H1 (cell line): ENCODE measurements at regions not wholly inside any gene's neighbourhood (a gene's known extent, or its start where the extent isn't known, plus 50 kb on each side); places are given as distances from the start of the nearest gene placed in this dataset.

ENCODE experiments used
- CTCF ChIA-PET: fragments of 300-600 bp; sonication (Branson Sonifier 250); formaldehyde crosslinking; loops from one replicate; lab custom pipeline; 2021; ENCODE audit not compliant: partially characterized antibody; lab: Charles Lee
- POLR2A ChIA-PET: fragments of 300-600 bp; sonication (Branson Sonifier 250); formaldehyde crosslinking; loops from one replicate; lab custom pipeline; 2021; ENCODE audit warnings: inconsistent platforms; ENCODE audit not compliant: partially characterized antibody; lab: Charles Lee
- DNase-seq, 2 experiments: peaks; one replicate each; pipeline versions ENCODE4 v3.0.0 to v3.0.0-alpha.2; 2010 to 2022; ENCODE audit warnings: low spot score in 2 of 2, low read depth in 1 of 2, mixed read lengths in 1 of 2
- FAIRE-seq: peaks from 2 replicates; lab custom pipeline; 2011; peaks lifted over from hg19 to GRCh38; lab: Jason Lieb, UNC
- H2AFZ ChIP-seq: 2 replicates; pipeline ENCODE4 v1.8.1; 2012; ENCODE audit warnings: low read length, inconsistent platforms
- H2AK5ac ChIP-seq: 2 replicates; pipeline ENCODE4 v1.6.1; 2013; ENCODE audit warnings: low read depth, low read length
- H2BK120ac ChIP-seq: replicated peaks from 2 replicates; pipeline ENCODE3; 2013; ENCODE audit warnings: low read depth, low read length, inconsistent platforms
- H2BK12ac ChIP-seq: 2 replicates; pipeline ENCODE4 v1.6.1; 2013; ENCODE audit warnings: low read depth, low read length
- H2BK15ac ChIP-seq: 2 replicates; pipeline ENCODE4 v1.6.1; 2013; ENCODE audit warnings: low read length
- H2BK20ac ChIP-seq: 2 replicates; pipeline ENCODE4 v1.6.1; 2013; ENCODE audit warnings: low read length
- H2BK5ac ChIP-seq: 2 replicates; pipeline ENCODE4 v1.6.1; 2013; ENCODE audit warnings: low read depth, low read length
- H3K14ac ChIP-seq: 2 replicates; pipeline ENCODE4 v1.6.1; 2013; ENCODE audit warnings: inconsistent platforms; ENCODE audit not compliant: insufficient read length
- H3K18ac ChIP-seq: 2 replicates; pipeline ENCODE4 v1.6.1; 2013; ENCODE audit warnings: low read length; ENCODE audit errors: extremely low read depth
- H3K23ac ChIP-seq: 2 replicates; pipeline ENCODE4 v1.6.1; 2013; ENCODE audit warnings: inconsistent platforms; ENCODE audit not compliant: insufficient read length
- H3K23me2 ChIP-seq: 2 replicates; pipeline ENCODE4 v1.6.1; 2013; ENCODE audit warnings: low read depth, low read length
- H3K27ac ChIP-seq: 2 replicates; pipeline ENCODE4 v1.6.1; 2011; ENCODE audit warnings: low read depth, low read length, inconsistent platforms
- H3K27me3 ChIP-seq, 4 experiments: replicated peaks in 1 of 4; 1 replicate in 1 of 4; 2 replicates in 3 of 4; pipeline versions ENCODE4 v1.6.1 to v1.8.1; 2011 to 2013; ENCODE audit warnings: low read length in 3 of 4, mild to moderate bottlenecking in 3 of 4, inconsistent platforms in 2 of 4, mixed read lengths in 2 of 4, moderate library complexity in 1 of 4; ENCODE audit not compliant: control insufficient read depth in 3 of 4, insufficient read depth in 3 of 4; ENCODE audit errors: extremely low read depth in 1 of 4
- H3K36me3 ChIP-seq, 4 experiments: 2 replicates each; pipeline versions ENCODE4 v1.6.1 to v1.8.1; 2011 to 2013; ENCODE audit warnings: mild to moderate bottlenecking in 4 of 4, low read length in 3 of 4, moderate library complexity in 2 of 4, control low read depth in 1 of 4, inconsistent platforms in 1 of 4; ENCODE audit not compliant: insufficient read depth in 4 of 4, control insufficient read depth in 2 of 4
- H3K4ac ChIP-seq: replicated peaks from 2 replicates; pipeline ENCODE3; 2013; ENCODE audit warnings: low read length, low read depth, mixed read lengths, inconsistent platforms; ENCODE audit not compliant: insufficient read length
- H3K4me1 ChIP-seq, 4 experiments: replicated peaks in 1 of 4; 1 replicate in 1 of 4; 2 replicates in 3 of 4; pipeline versions ENCODE4 v1.6.1 to v1.8.1; 2011 to 2013; ENCODE audit warnings: low read length in 3 of 4, inconsistent platforms in 2 of 4, mixed read lengths in 1 of 4; ENCODE audit not compliant: insufficient read depth in 4 of 4, control insufficient read depth in 3 of 4
- H3K4me2 ChIP-seq, 2 experiments: 2 replicates each; pipeline versions ENCODE4 v1.6.1 to v1.8.1; 2011 to 2013; ENCODE audit warnings: low read depth in 2 of 2, low read length in 2 of 2, control low read depth in 1 of 2, inconsistent platforms in 1 of 2, mild to moderate bottlenecking in 1 of 2; ENCODE audit not compliant: insufficient read depth in 1 of 2
- H3K4me3 ChIP-seq, 4 experiments: fragments of 200-600, 300-600 bp in 1 of 4; sonication (generic), shearing (Covaris generic), sonication (Bioruptor Twin) in 1 of 4; 2 replicates each; pipeline versions ENCODE4 v1.5.1 to v1.8.1; 2011 to 2016; ENCODE audit warnings: low read length in 4 of 4, low read depth in 3 of 4, control low read depth in 2 of 4, inconsistent platforms in 2 of 4, mild to moderate bottlenecking in 2 of 4, mixed read lengths in 1 of 4, moderate library complexity in 1 of 4; ENCODE audit not compliant: insufficient read depth in 2 of 4; ENCODE audit errors: extremely low read depth in 1 of 4
- H3K56ac ChIP-seq: replicated peaks from 2 replicates; pipeline ENCODE3; 2013; ENCODE audit warnings: low read depth, mild to moderate bottlenecking, mixed read lengths, low read length, inconsistent platforms; ENCODE audit not compliant: insufficient read length
- H3K79me1 ChIP-seq: 2 replicates; pipeline ENCODE4 v1.6.1; 2013; ENCODE audit warnings: low read depth, low read length, control low read depth
- H3K79me2 ChIP-seq, 2 experiments: 2 replicates each; pipeline versions ENCODE4 v1.6.1 to v1.8.1; 2012 to 2013; ENCODE audit warnings: low read length in 2 of 2, mild to moderate bottlenecking in 2 of 2, inconsistent platforms in 1 of 2; ENCODE audit not compliant: insufficient read depth in 2 of 2, control insufficient read depth in 1 of 2
- H3K9ac ChIP-seq, 4 experiments: replicated peaks in 1 of 4; 1 replicate in 1 of 4; 2 replicates in 3 of 4; pipeline versions ENCODE4 v1.6.1 to v1.8.1; 2011 to 2013; ENCODE audit warnings: low read depth in 3 of 4, low read length in 3 of 4, control low read depth in 2 of 4, mild to moderate bottlenecking in 2 of 4, moderate library complexity in 2 of 4, inconsistent platforms in 1 of 4; ENCODE audit errors: extremely low read depth in 1 of 4
- H3K9me3 ChIP-seq, 2 experiments: 2 replicates each; pipeline versions ENCODE4 v1.6.1 to v1.8.1; 2012 to 2013; ENCODE audit warnings: mild to moderate bottlenecking in 2 of 2, moderate library complexity in 2 of 2, control low read depth in 1 of 2, inconsistent platforms in 1 of 2, low read depth in 1 of 2, low read length in 1 of 2, mixed read lengths in 1 of 2; ENCODE audit not compliant: insufficient read depth in 2 of 2
- H4K20me1 ChIP-seq, 2 experiments: replicated peaks in 1 of 2; 2 replicates each; pipeline versions ENCODE3 to v1.8.1; 2011 to 2013; ENCODE audit warnings: inconsistent platforms in 2 of 2, low read length in 2 of 2, mild to moderate bottlenecking in 1 of 2; ENCODE audit not compliant: insufficient read depth in 2 of 2, control insufficient read depth in 1 of 2
- H4K5ac ChIP-seq: 2 replicates; pipeline ENCODE4 v1.6.1; 2013; ENCODE audit warnings: low read length, low read depth, mixed read lengths, inconsistent platforms; ENCODE audit not compliant: insufficient read length
- H4K8ac ChIP-seq: 2 replicates; pipeline ENCODE4 v1.8.0; 2013; ENCODE audit warnings: mild to moderate bottlenecking, moderate library complexity, low read length, inconsistent platforms; ENCODE audit not compliant: insufficient read depth; ENCODE audit errors: extremely low read depth
- H4K91ac ChIP-seq: replicated peaks from 2 replicates; pipeline ENCODE3; 2013; ENCODE audit warnings: low read length, mixed read lengths, inconsistent platforms; ENCODE audit not compliant: insufficient read length
- JUN ChIP-seq: IDR thresholded peaks from 2 replicates; pipeline ENCODE4 v1.6.1; 2011; ENCODE audit warnings: low read depth, mild to moderate bottlenecking, improper control_type of control experiment, low read length
- WGBS, 2 experiments: shearing (Covaris generic) in 1 of 2; methylation state at CpG; one replicate each; pipeline versions ENCODE4 v1.1.6 to v1.1.7; 2013 to 2015; ENCODE audit warnings: low lambda C conversion rate in 2 of 2, mixed read lengths in 2 of 2, inconsistent platforms in 1 of 2, low coverage in 1 of 2, missing lambda C conversion rate in 1 of 2; ENCODE audit not compliant: insufficient replicate concordance in 2 of 2, insufficient coverage in 1 of 2, insufficient read length in 1 of 2; ENCODE audit errors: extremely low coverage in 1 of 2, missing lambda C conversion rate in 1 of 2; 5-methylcytosine and 5-hydroxymethylcytosine counted together

DNA sequence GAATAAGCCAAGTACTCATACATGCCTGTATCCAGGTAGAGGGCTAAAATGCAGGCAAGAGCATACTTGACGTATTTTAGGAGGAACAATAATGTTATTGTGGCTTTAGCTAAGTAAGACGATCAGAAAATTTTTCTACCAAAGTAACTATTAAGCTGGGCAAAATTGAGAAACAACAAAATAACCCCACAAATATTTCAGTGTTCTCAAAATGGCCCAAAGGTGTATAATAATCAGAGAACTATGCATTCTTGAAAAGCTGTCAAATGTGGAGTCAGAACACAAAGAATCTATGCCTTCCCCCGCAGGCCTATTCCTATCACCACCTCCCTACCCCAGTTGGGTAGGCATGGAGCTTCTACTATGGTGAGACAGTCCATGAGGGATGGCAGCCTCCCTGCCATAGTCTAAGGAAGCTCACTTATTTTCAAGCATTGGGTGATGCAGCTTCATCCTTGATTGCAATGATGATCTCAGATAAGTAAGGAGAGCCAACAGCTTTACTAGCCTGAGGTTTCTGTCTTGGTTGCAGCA is 1132.5 kb upstream of the SPRY2 start:
- no peak overlapping the region for H2AFZ ChIP-seq
- H3K79me2 ChIP-seq, result no peaks in the 10 kb centered on the region
- H2BK20ac ChIP-seq, result no peak overlapping the region
- no peak overlapping the region for H3K23ac ChIP-seq
- H3K9me3 ChIP-seq, result no peaks in the 10 kb centered on the region
- H4K91ac ChIP-seq, result no peak overlapping the region
- no peak overlapping the region for H3K9ac ChIP-seq
- H2BK12ac ChIP-seq, result no peak overlapping the region
- no peak for FAIRE-seq
- H2BK15ac ChIP-seq, result no peak overlapping the region
- H3K18ac ChIP-seq, result no peak overlapping the region
- H2AK5ac ChIP-seq, result no peak overlapping the region
- no peak overlapping the region for H3K56ac ChIP-seq
- no peak overlapping the region for H3K4ac ChIP-seq
- TF ChIP-seq JUN, result no peak
- TF ChIP-seq, all 59 proteins: peak for 0
- Histone ChIP-seq H3K23me2 (no peaks in the 10 kb centered on the region), H3K4me2 (no peak overlapping the region), H3K27me3 (no peaks in the 10 kb centered on the region), H3K79me1 (no peaks in the 10 kb centered on the region), H4K20me1 (no peaks in the 10 kb centered on the region), H3K14ac (no peak overlapping the region), H3K4me3 (no peak overlapping the region), H3K36me3 (no peaks in the 10 kb centered on the region), H2BK120ac (no peak overlapping the region), H3K4me1 (no peaks in the 10 kb centered on the region), H2BK5ac (no peak overlapping the region), H3K27ac (no peak overlapping the region), H4K5ac (no peak overlapping the region), H4K8ac (no peak overlapping the region)
- ChIA-PET POLR2A (no interaction called here), CTCF (interaction anchor here (0.6 to 1.1 kb wide), 4 partner anchors 14 to 611 kb away, joined by 3 read pairs; no protein-coding TSS in a partner anchor)
- 100% methylated on average over 3 of the region's 3 CpGs; no CpG with 5 or more reads in 1 of the 2 experiments for WGBS, 2 experiments
- DNase-seq, result no peak
